OCI-M1 (cell line): ENCODE measurements at regions not wholly inside any gene's neighbourhood (a gene's known extent, or its start where the extent isn't known, plus 50 kb on each side); places are given as distances from the start of the nearest gene placed in this dataset.
"Not testable (repeated sequence)": the region's sequence is repeated elsewhere in the genome, so short reads cannot be mapped to it uniquely, and the experiment has no call there.

ENCODE experiments used
- DNase-seq: peaks from one replicate; lab custom pipeline; 2025; lab: John Stamatoyannopoulos, UW

- no peak for DNase-seq
Measured at GRCh38 chr1:233722212-233722979, 108.5 kb downstream of the KCNK1 start.

- DNase-seq, result no peak
Measured at GRCh38 chr1:233723387-233723786, 109.5 kb downstream of the KCNK1 start.

- DNase-seq, result not testable (repeated sequence)
Measured at GRCh38 chr1:233724131-233724631, 110.3 kb downstream of the KCNK1 start.

- no peak for DNase-seq
Measured at GRCh38 chr1:233725423-233725822, 111.5 kb downstream of the KCNK1 start.

GRCh38 chr1:233728721-233729120, 114.8 kb downstream of the KCNK1 start:
- DNase-seq, result no peak

GRCh38 chr1:233730380-233730779, 116.5 kb downstream of the KCNK1 start:
- no peak for DNase-seq

GRCh38 chr1:233730809-233731208, 116.9 kb downstream of the KCNK1 start:
- no peak for DNase-seq

- no peak for DNase-seq
Measured at GRCh38 chr1:233732206-233732605, 118.3 kb downstream of the KCNK1 start.

GRCh38 chr1:233734456-233734855, 120.5 kb downstream of the KCNK1 start:
- DNase-seq, result no peak

- DNase-seq, result no peak
Measured at GRCh38 chr1:233735331-233735730, 121.4 kb downstream of the KCNK1 start.

- DNase-seq, result no peak
Measured at GRCh38 chr1:233735847-233736246, 121.9 kb downstream of the KCNK1 start.

GRCh38 chr1:233737341-233737740, 123.4 kb downstream of the KCNK1 start:
- DNase-seq, result no peak

- no peak for DNase-seq
Measured at GRCh38 chr1:233738396-233738795, 124.5 kb downstream of the KCNK1 start.

- no peak for DNase-seq
Measured at GRCh38 chr1:233738850-233739249, 124.9 kb downstream of the KCNK1 start.

GRCh38 chr1:233744779-233745513, 131.0 kb downstream of the KCNK1 start:
- no peak for DNase-seq

- DNase-seq, result no peak
Measured at GRCh38 chr1:233750139-233750538, 136.2 kb downstream of the KCNK1 start.

GRCh38 chr1:233759665-233760064, 144.8 kb upstream of the SLC35F3 start:
- no peak for DNase-seq

GRCh38 chr1:233764304-233764703, 140.2 kb upstream of the SLC35F3 start:
- DNase-seq, result not testable (repeated sequence)

GRCh38 chr1:233777566-233777965, 126.9 kb upstream of the SLC35F3 start:
- no peak for DNase-seq

GRCh38 chr1:233780049-233780448, 124.4 kb upstream of the SLC35F3 start:
- DNase-seq, result no peak

GRCh38 chr1:233782937-233783586, 121.4 kb upstream of the SLC35F3 start:
- no peak for DNase-seq

GRCh38 chr1:233787599-233787998, 116.9 kb upstream of the SLC35F3 start:
- no peak for DNase-seq

GRCh38 chr1:233788687-233789086, 115.8 kb upstream of the SLC35F3 start:
- no peak for DNase-seq
